Muscle of leg (tissue), 3 donors: ENCODE measurements at regions not wholly inside any gene's neighbourhood (a gene's known extent, or its start where the extent isn't known, plus 50 kb on each side); places are given as distances from the start of the nearest gene placed in this dataset.
A peak's percentile ranks its signal among the peaks of the same experiment; 100 is the strongest.

Experiments used
- DNase-seq: peaks from one replicate; pipeline ENCODE4 v3.0.0; 2013
- H3K27ac ChIP-seq: one replicate; pipeline ENCODE4 v1.5.1; 2013; ENCODE audit warnings: mild to moderate bottlenecking, low read length, control low read depth
- H3K27me3 ChIP-seq: one replicate; pipeline ENCODE4 v1.6.1; 2013; ENCODE audit warnings: low read length; ENCODE audit not compliant: control insufficient read depth, insufficient read depth
- H3K36me3 ChIP-seq: one replicate; pipeline ENCODE4 v1.6.1; 2013; ENCODE audit warnings: low read length; ENCODE audit not compliant: control insufficient read depth, insufficient read depth
- H3K4me1 ChIP-seq: one replicate; pipeline ENCODE4 v1.6.1; 2013; ENCODE audit warnings: low read length; ENCODE audit not compliant: control insufficient read depth, insufficient read depth
- H3K4me3 ChIP-seq: one replicate; pipeline ENCODE4 v1.5.1; 2013; ENCODE audit warnings: low read length, control low read depth
- H3K9me3 ChIP-seq: replicated peaks from 2 replicates; pipeline ENCODE4 v1.6.1; 2013; ENCODE audit warnings: low read depth, low read length; ENCODE audit not compliant: control insufficient read depth
- WGBS: methylation state at CpG from one replicate; pipeline ENCODE4 v1.1.5; 2013; ENCODE audit warnings: missing lambda C conversion rate; ENCODE audit not compliant: insufficient coverage; 5-methylcytosine and 5-hydroxymethylcytosine counted together

- Histone ChIP-seq H3K36me3 (no peaks in the 10 kb centered on the region), H3K4me1 (no peaks in the 10 kb centered on the region), H3K27me3 (no peaks in the 10 kb centered on the region), H3K4me3 (no peak overlapping the region), H3K9me3 (no peaks in the 10 kb centered on the region), H3K27ac (no peak overlapping the region)
- peak; percentile 72 for DNase-seq
- 30% methylated on average over 1 of the region's 2 CpGs for WGBS
Measured at GRCh38 chr5:164951570-164951969, 1446.2 kb downstream of the MAT2B start.

GRCh38 chr5:164958688-164959087 is 1453.3 kb downstream of the MAT2B start:
- Histone ChIP-seq H3K9me3 (no peaks in the 10 kb centered on the region), H3K4me1 (no peaks in the 10 kb centered on the region), H3K27me3 (no peaks in the 10 kb centered on the region), H3K27ac (no peak overlapping the region), H3K36me3 (no peaks in the 10 kb centered on the region), H3K4me3 (no peak overlapping the region)
- DNase-seq: no peak
- WGBS: no CpG with 5 or more reads among the region's 5 CpGs

- H3K27me3 ChIP-seq: no peaks in the 10 kb centered on the region
- WGBS: no CpG with 5 or more reads among the region's 4 CpGs
Measured at GRCh38 chr5:164959761-164960160, 1454.3 kb downstream of the MAT2B start.

GRCh38 chr5:164962329-164962961 is 1457.0 kb downstream of the MAT2B start:
- H3K4me3 ChIP-seq: no peak overlapping the region
- no peaks in the 10 kb centered on the region for H3K4me1 ChIP-seq
- no peaks in the 10 kb centered on the region for H3K27me3 ChIP-seq
- DNase-seq: no peak
- no peak overlapping the region for H3K27ac ChIP-seq
- no peaks in the 10 kb centered on the region for H3K36me3 ChIP-seq
- no peaks in the 10 kb centered on the region for H3K9me3 ChIP-seq
- WGBS: 100% methylated on average over 1 of the region's 2 CpGs

More at GRCh38 chr5:164959761-164960160, 1454.3 kb downstream of the MAT2B start:
- Histone ChIP-seq H3K4me1 (no peaks in the 10 kb centered on the region), H3K4me3 (no peak overlapping the region), H3K9me3 (no peaks in the 10 kb centered on the region), H3K27ac (no peak overlapping the region), H3K36me3 (no peaks in the 10 kb centered on the region)
- no peak for DNase-seq

- H3K4me3 ChIP-seq: no peak overlapping the region
- no peaks in the 10 kb centered on the region for H3K27me3 ChIP-seq
- no CpG with 5 or more reads among the region's 4 CpGs for WGBS
- H3K9me3 ChIP-seq: no peaks in the 10 kb centered on the region
- DNase-seq: no peak
- no peak overlapping the region for H3K27ac ChIP-seq
- H3K4me1 ChIP-seq: no peaks in the 10 kb centered on the region
- H3K36me3 ChIP-seq: no peaks in the 10 kb centered on the region
Measured at GRCh38 chr5:164966611-164967010, 1461.2 kb downstream of the MAT2B start.

DNA sequence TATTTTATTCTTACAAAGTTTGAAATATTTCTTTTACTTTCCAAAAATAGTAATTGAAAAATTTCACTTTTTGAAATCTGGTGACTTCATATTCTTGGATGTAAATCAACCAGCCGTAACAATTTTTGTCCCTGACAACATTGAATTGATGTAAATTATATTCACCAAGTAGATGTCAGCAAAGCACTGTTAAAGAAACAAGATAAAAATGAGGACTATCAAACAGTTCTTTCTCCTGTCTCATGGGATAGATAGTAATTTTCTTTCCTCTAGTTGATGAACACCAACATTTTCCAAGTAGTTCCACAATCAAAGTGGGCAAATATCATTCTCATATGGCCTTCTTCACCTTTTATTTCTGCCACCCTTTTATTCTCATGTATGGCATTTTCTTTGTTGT is 1461.9 kb downstream of the MAT2B start:
- Histone ChIP-seq H3K4me3 (no peak overlapping the region), H3K4me1 (no peaks in the 10 kb centered on the region), H3K36me3 (no peaks in the 10 kb centered on the region), H3K9me3 (no peaks in the 10 kb centered on the region), H3K27me3 (no peaks in the 10 kb centered on the region), H3K27ac (no peak overlapping the region)
- WGBS: no CpG with 5 or more reads among the region's 1 CpG
- no peak for DNase-seq

- no peaks in the 10 kb centered on the region for H3K27me3 ChIP-seq
- no peaks in the 10 kb centered on the region for H3K36me3 ChIP-seq
- H3K27ac ChIP-seq: no peak overlapping the region
- no peak overlapping the region for H3K4me3 ChIP-seq
- H3K9me3 ChIP-seq: peaks cover 15% of the 10 kb centered on the region
- no peaks in the 10 kb centered on the region for H3K4me1 ChIP-seq
- WGBS: no CpG with 5 or more reads among the region's 1 CpG
- no peak for DNase-seq
Measured at GRCh38 chr5:164972973-164973372, 1467.6 kb downstream of the MAT2B start.

DNA sequence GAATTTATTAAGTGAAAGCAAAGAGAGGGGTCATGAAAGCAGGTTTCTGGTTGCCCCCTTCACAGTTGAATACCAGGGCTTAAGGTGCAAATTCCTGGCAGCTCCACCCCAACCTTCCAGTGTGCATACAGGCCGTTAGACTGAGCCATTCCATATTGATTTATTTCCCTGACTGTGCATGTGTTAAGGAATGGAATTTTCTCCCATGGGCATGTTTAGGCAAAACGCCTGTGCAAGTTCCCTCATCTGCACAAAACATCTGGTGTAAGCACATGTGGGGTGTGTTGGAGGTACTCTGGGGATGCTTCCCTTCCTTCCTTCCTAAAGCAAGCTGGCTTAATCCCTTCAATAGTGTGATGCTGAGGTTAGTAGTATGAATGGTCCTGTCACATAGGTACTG is 1470.6 kb downstream of the MAT2B start:
- peak; percentile 27 for DNase-seq
- no peak overlapping the region for H3K4me3 ChIP-seq
- H3K27me3 ChIP-seq: no peaks in the 10 kb centered on the region
- H3K9me3 ChIP-seq: peaks cover 15% of the 10 kb centered on the region
- H3K27ac ChIP-seq: no peak overlapping the region
- WGBS: no CpG with 5 or more reads among the region's 2 CpGs
- H3K36me3 ChIP-seq: no peaks in the 10 kb centered on the region
- H3K4me1 ChIP-seq: no peaks in the 10 kb centered on the region

DNA sequence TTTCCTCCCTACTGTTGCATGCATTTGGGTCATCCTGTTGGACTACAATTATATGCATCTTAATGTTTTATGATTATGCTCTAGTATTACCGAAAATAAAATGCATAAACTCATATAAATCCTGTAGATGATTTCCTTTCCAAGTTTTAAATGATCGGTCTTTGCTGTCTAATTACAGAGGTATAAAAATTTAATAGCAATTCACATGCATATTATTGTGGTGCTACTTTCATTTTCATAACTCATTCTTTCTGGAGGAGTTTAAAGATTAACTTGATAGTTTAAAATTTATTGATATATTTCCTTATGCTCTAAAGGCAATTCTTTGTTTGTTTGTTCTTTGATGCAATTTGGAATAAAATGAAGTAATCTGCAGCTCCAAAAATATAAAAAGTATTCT is 1475.1 kb downstream of the MAT2B start:
- no peak for DNase-seq
- Histone ChIP-seq H3K9me3 (peaks cover 9% of the 10 kb centered on the region), H3K27ac (no peak overlapping the region), H3K4me1 (no peaks in the 10 kb centered on the region), H3K36me3 (no peaks in the 10 kb centered on the region), H3K4me3 (no peak overlapping the region), H3K27me3 (no peaks in the 10 kb centered on the region)
- WGBS: no CpG with 5 or more reads among the region's 2 CpGs

GRCh38 chr5:164998142-164998541 is 1492.7 kb downstream of the MAT2B start:
- no peak overlapping the region for H3K27ac ChIP-seq
- no peak overlapping the region for H3K4me3 ChIP-seq
- no peaks in the 10 kb centered on the region for H3K4me1 ChIP-seq
- H3K27me3 ChIP-seq: no peaks in the 10 kb centered on the region
- H3K9me3 ChIP-seq: no peaks in the 10 kb centered on the region
- H3K36me3 ChIP-seq: no peaks in the 10 kb centered on the region
- no peak for DNase-seq

DNA sequence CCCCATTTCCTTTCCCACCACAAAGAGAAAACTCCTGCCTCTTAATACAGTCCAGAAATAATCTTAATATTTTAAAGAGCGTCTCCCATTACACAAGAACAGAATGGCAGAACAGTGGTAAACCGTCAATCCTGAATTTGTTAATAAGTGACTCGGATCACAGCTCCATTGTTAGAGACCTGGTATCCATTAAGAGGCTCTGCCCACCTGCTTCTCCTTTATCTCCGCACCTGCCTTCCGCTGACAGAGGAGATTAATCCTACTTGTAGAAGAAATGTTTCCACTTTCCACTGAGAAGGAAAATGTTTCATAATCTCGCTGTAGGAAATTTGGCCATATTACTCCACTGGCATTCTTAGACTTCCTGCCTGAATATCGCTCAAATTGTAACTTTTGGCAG is 1493.2 kb downstream of the MAT2B start:
- peak; percentile 64 for DNase-seq
- H3K36me3 ChIP-seq: no peaks in the 10 kb centered on the region
- H3K27ac ChIP-seq: no peak overlapping the region
- no peaks in the 10 kb centered on the region for H3K4me1 ChIP-seq
- no peak overlapping the region for H3K4me3 ChIP-seq
- H3K27me3 ChIP-seq: no peaks in the 10 kb centered on the region
- 33% methylated on average over 2 of the region's 7 CpGs for WGBS
- no peaks in the 10 kb centered on the region for H3K9me3 ChIP-seq
